Karpas-422 (cell line): ENCODE measurements at regions not wholly inside any gene's neighbourhood (a gene's known extent, or its start where the extent isn't known, plus 50 kb on each side); places are given as distances from the start of the nearest gene placed in this dataset.

Experiments used
- DNase-seq: peaks from one replicate; pipeline ENCODE4 v3.0.0-alpha.2; 2015
- H2AFZ ChIP-seq: fragments of 200-600 bp; sonication (generic); 2 replicates; pipeline ENCODE4 v1.6.1; 2014; ENCODE audit warnings: antibody characterized with exemption, low read length, mixed read lengths
- H3K27ac ChIP-seq: fragments of 200-600 bp; sonication (generic); 2 replicates; pipeline ENCODE4 v1.5.1; 2014; ENCODE audit warnings: mild to moderate bottlenecking, low read length, moderate library complexity
- H3K27me3 ChIP-seq: fragments of 200-600 bp; sonication (generic); 2 replicates; pipeline ENCODE4 v1.6.1; 2014; ENCODE audit warnings: low read length, mixed read lengths
- H3K36me3 ChIP-seq: fragments of 200-600 bp; sonication (generic); 2 replicates; pipeline ENCODE4 v1.6.1; 2014; ENCODE audit warnings: low read length, mixed read lengths; ENCODE audit not compliant: insufficient read depth
- H3K4me1 ChIP-seq: fragments of 200-600 bp; sonication (generic); 2 replicates; pipeline ENCODE4 v1.6.1; 2014; ENCODE audit warnings: mild to moderate bottlenecking, low read length, mixed read lengths
- H3K4me2 ChIP-seq: fragments of 200-600 bp; sonication (generic); 2 replicates; pipeline ENCODE4 v1.6.1; 2014; ENCODE audit warnings: low read length, low read depth, mild to moderate bottlenecking; ENCODE audit not compliant: poor library complexity, severe bottlenecking
- H3K4me3 ChIP-seq: fragments of 200-600 bp; sonication (generic); 2 replicates; pipeline ENCODE4 v1.5.1; 2014; ENCODE audit warnings: mild to moderate bottlenecking, antibody characterized with exemption, low read length, mixed read lengths
- H3K79me2 ChIP-seq: fragments of 200-600 bp; sonication (generic); 2 replicates; pipeline ENCODE4 v1.6.1; 2014; ENCODE audit warnings: mild to moderate bottlenecking, low read length, mixed read lengths
- H3K9ac ChIP-seq: fragments of 200-600 bp; sonication (generic); 2 replicates; pipeline ENCODE4 v1.6.0; 2014; ENCODE audit warnings: low read length
- H3K9me2 ChIP-seq: fragments of 200-600 bp; sonication (generic), shearing (Covaris generic); replicated peaks from 2 replicates; pipeline ENCODE4 v1.6.0; 2014; ENCODE audit warnings: mild to moderate bottlenecking, low read length, moderate library complexity; ENCODE audit not compliant: insufficient read depth
- H3K9me3 ChIP-seq: fragments of 300-700, 200-600 bp; sonication (generic); 2 replicates; pipeline ENCODE4 v1.6.1; 2014; ENCODE audit warnings: low read length, mixed read lengths
- H4K20me1 ChIP-seq: fragments of 200-600 bp; sonication (generic); 2 replicates; pipeline ENCODE4 v1.6.1; 2014; ENCODE audit warnings: mild to moderate bottlenecking, antibody characterized with exemption, low read length, low read depth; ENCODE audit not compliant: insufficient read depth

DNA sequence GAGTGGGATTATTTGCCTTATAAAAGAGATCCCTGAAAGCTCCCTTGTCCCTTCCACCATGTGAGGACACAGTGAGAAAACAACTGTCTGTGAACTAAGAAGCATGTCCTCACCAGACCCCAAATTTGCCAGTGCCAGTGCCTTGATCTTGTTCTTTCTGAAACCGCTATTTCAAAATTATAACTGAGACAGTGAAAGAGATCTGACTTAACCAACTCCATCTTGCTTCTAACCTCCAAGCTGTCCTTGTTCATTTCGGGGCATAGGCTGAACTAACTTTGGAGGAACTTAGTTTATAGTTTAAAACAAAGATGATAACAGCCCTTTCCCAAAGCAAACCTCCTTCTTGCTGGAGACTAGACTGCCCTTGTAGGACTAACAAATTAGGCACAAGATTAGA is 563.9 kb downstream of the ADCYAP1 start:
- Histone ChIP-seq H3K9me2 (no peaks in the 10 kb centered on the region), H3K36me3 (no peaks in the 10 kb centered on the region), H4K20me1 (no peaks in the 10 kb centered on the region), H3K79me2 (no peaks in the 10 kb centered on the region), H2AFZ (no peak overlapping the region), H3K9me3 (0 out of 2 replicates have a peak, but pooled peaks cover 4% of the 10 kb centered on the region), H3K4me3 (no peak overlapping the region), H3K27me3 (no peaks in the 10 kb centered on the region), H3K4me1 (no peaks in the 10 kb centered on the region), H3K4me2 (no peak overlapping the region), H3K9ac (no peak overlapping the region), H3K27ac (no peak overlapping the region)
- DNase-seq: no peak

- no peak overlapping the region for H3K27ac ChIP-seq
- no peaks in the 10 kb centered on the region for H3K4me1 ChIP-seq
- no peak overlapping the region for H3K4me2 ChIP-seq
- peaks cover 8% of the 10 kb centered on the region for H3K9me3 ChIP-seq
- DNase-seq: no peak
- no peak overlapping the region for H2AFZ ChIP-seq
- H3K27me3 ChIP-seq: no peaks in the 10 kb centered on the region
- H3K36me3 ChIP-seq: no peaks in the 10 kb centered on the region
- no peaks in the 10 kb centered on the region for H3K79me2 ChIP-seq
- no peak overlapping the region for H3K9ac ChIP-seq
- H4K20me1 ChIP-seq: no peaks in the 10 kb centered on the region
- H3K9me2 ChIP-seq: no peaks in the 10 kb centered on the region
- no peak overlapping the region for H3K4me3 ChIP-seq
These were observed 571.2 kb downstream of the ADCYAP1 start for GRCh38 chr18:1475867-1476266.

GRCh38 chr18:1480309-1480708 is 575.6 kb downstream of the ADCYAP1 start:
- peaks cover 12% of the 10 kb centered on the region for H3K9me3 ChIP-seq
- no peaks in the 10 kb centered on the region for H3K27me3 ChIP-seq
- DNase-seq: no peak
- no peak overlapping the region for H3K9ac ChIP-seq
- H3K36me3 ChIP-seq: no peaks in the 10 kb centered on the region
- no peaks in the 10 kb centered on the region for H4K20me1 ChIP-seq
- H3K27ac ChIP-seq: no peak overlapping the region
- no peak overlapping the region for H3K4me3 ChIP-seq
- no peaks in the 10 kb centered on the region for H3K79me2 ChIP-seq
- no peaks in the 10 kb centered on the region for H3K9me2 ChIP-seq
- H3K4me1 ChIP-seq: no peaks in the 10 kb centered on the region
- H2AFZ ChIP-seq: no peak overlapping the region
- no peak overlapping the region for H3K4me2 ChIP-seq

DNA sequence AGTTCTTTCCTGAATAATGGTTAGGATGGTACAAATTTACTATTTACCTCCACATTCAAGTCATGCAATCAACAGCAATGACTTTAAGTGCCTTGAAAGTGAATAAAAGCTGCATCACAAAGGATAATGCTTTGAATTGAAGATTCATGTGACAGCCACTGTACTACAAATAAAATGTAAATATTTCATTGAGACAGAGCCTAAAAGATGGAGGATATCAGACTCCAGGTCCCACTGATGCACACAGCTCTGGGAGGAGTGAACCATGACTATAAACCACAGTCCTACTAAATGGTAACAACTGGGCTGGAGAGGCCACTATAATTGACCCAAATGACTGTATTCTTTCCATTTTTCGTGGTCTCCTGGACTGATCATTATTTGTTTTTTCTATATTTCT is 576.9 kb downstream of the ADCYAP1 start:
- no peaks in the 10 kb centered on the region for H3K4me1 ChIP-seq
- no peak overlapping the region for H3K4me2 ChIP-seq
- no peak overlapping the region for H3K4me3 ChIP-seq
- no peak for DNase-seq
- H4K20me1 ChIP-seq: no peaks in the 10 kb centered on the region
- no peaks in the 10 kb centered on the region for H3K79me2 ChIP-seq
- no peaks in the 10 kb centered on the region for H3K36me3 ChIP-seq
- H3K27ac ChIP-seq: no peak overlapping the region
- H2AFZ ChIP-seq: no peak overlapping the region
- H3K9me3 ChIP-seq: peaks cover 7% of the 10 kb centered on the region; the same call in 1 of the 2 replicates
- H3K27me3 ChIP-seq: no peaks in the 10 kb centered on the region
- no peak overlapping the region for H3K9ac ChIP-seq
- no peaks in the 10 kb centered on the region for H3K9me2 ChIP-seq

DNA sequence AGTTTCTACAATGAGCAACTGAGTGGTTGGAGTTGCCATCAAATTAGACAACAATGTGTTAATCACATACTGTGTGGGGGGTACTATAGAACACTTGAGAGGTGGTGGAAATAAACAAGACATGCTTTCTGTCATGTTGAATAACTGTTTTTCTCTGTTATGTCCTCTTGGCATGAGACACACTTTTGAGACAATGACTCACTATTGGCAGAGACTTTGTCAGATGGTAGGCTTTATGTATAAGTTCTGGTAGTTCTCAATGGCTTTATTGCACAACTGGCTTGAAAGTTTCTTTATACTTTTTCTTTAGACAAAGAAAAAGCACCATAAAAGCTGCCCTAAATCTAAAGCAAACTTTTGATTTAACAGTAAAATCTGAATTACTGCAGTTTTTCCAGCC is 578.7 kb downstream of the ADCYAP1 start:
- Histone ChIP-seq H3K9me2 (no peaks in the 10 kb centered on the region), H3K4me1 (no peaks in the 10 kb centered on the region), H3K27ac (no peak overlapping the region), H2AFZ (no peak overlapping the region), H3K9ac (no peak overlapping the region), H3K27me3 (no peaks in the 10 kb centered on the region), H3K4me2 (no peak overlapping the region), H3K9me3 (peaks cover 7% of the 10 kb centered on the region; the same call in 1 of the 2 replicates), H3K4me3 (no peak overlapping the region), H3K36me3 (no peaks in the 10 kb centered on the region), H3K79me2 (no peaks in the 10 kb centered on the region), H4K20me1 (no peaks in the 10 kb centered on the region)
- no peak for DNase-seq

- Histone ChIP-seq H3K27me3 (no peaks in the 10 kb centered on the region), H3K4me2 (no peak overlapping the region), H3K79me2 (no peaks in the 10 kb centered on the region), H4K20me1 (no peaks in the 10 kb centered on the region), H3K4me3 (no peak overlapping the region), H2AFZ (no peak overlapping the region), H3K9ac (no peak overlapping the region), H3K9me3 (peaks cover 4% of the 10 kb centered on the region; the same call in 1 of the 2 replicates), H3K27ac (no peak overlapping the region), H3K36me3 (no peaks in the 10 kb centered on the region), H3K4me1 (no peaks in the 10 kb centered on the region), H3K9me2 (no peaks in the 10 kb centered on the region)
- DNase-seq: no peak
These were observed 582.8 kb downstream of the ADCYAP1 start for GRCh38 chr18:1487457-1487856.

DNA sequence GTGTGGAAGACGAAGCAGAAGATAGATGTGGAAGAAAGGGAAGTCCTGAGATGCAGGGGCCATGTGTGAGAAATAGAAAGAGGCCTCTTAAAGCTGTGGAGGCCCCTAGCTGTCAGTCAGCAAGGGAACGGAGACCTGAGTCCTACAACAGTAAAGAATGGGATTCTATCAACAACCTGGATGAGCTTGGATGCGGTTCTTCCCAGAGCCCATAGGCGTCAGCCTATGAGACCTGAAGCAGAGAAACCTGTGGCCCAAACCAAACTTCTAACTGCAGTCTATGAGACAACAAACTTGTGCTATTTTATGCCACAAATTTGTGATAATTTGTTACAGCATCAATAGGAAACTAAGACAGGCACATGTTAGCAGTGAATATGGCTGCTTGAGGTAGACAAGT is 583.7 kb downstream of the ADCYAP1 start:
- no peak overlapping the region for H3K27ac ChIP-seq
- H3K9me2 ChIP-seq: no peaks in the 10 kb centered on the region
- no peak overlapping the region for H2AFZ ChIP-seq
- no peaks in the 10 kb centered on the region for H3K36me3 ChIP-seq
- no peaks in the 10 kb centered on the region for H3K27me3 ChIP-seq
- no peak for DNase-seq
- no peaks in the 10 kb centered on the region for H4K20me1 ChIP-seq
- H3K4me1 ChIP-seq: no peaks in the 10 kb centered on the region
- H3K4me3 ChIP-seq: no peak overlapping the region
- peaks cover 8% of the 10 kb centered on the region for H3K9me3 ChIP-seq
- H3K79me2 ChIP-seq: no peaks in the 10 kb centered on the region
- no peak overlapping the region for H3K9ac ChIP-seq
- H3K4me2 ChIP-seq: no peak overlapping the region

- H4K20me1 ChIP-seq: no peaks in the 10 kb centered on the region
- DNase-seq: no peak
- H3K9ac ChIP-seq: no peak overlapping the region
- no peaks in the 10 kb centered on the region for H3K79me2 ChIP-seq
- H3K9me2 ChIP-seq: no peaks in the 10 kb centered on the region
- no peaks in the 10 kb centered on the region for H3K27me3 ChIP-seq
- no peak overlapping the region for H2AFZ ChIP-seq
- H3K4me3 ChIP-seq: no peak overlapping the region
- no peak overlapping the region for H3K27ac ChIP-seq
- no peaks in the 10 kb centered on the region for H3K36me3 ChIP-seq
- H3K4me2 ChIP-seq: no peak overlapping the region
- peaks cover 8% of the 10 kb centered on the region for H3K9me3 ChIP-seq
- no peaks in the 10 kb centered on the region for H3K4me1 ChIP-seq
These were observed 584.3 kb downstream of the ADCYAP1 start for GRCh38 chr18:1488957-1489356.

DNA sequence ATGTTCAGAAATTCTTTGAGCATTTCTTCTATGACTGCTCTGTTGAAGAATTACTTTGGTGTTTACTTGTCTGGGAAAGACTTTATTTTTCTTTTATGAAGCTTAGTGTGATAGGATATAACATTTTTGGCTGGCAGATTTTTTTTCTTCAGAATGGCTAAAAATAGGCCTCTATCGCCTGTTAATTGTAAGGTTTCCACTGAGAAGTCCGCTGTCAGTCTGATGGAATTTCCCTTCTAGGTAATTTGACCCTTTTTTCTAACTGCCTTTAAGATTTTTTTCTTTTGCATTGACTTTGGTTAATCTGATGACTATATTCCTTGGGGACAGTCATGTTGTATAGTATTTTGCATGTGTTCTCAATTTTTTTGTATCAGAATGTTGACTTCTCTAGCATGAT is 590.7 kb downstream of the ADCYAP1 start:
- Histone ChIP-seq H3K79me2 (no peaks in the 10 kb centered on the region), H3K4me2 (no peak overlapping the region), H3K27ac (no peak overlapping the region), H3K27me3 (no peaks in the 10 kb centered on the region), H2AFZ (no peak overlapping the region), H3K9me3 (peaks cover 17% of the 10 kb centered on the region), H3K36me3 (no peaks in the 10 kb centered on the region), H3K9ac (no peak overlapping the region), H4K20me1 (no peaks in the 10 kb centered on the region), H3K4me1 (no peaks in the 10 kb centered on the region), H3K4me3 (no peak overlapping the region), H3K9me2 (no peaks in the 10 kb centered on the region)
- DNase-seq: no peak
